B cell (primary cell): ENCODE measurements at regions not wholly inside any gene's neighbourhood (a gene's known extent, or its start where the extent isn't known, plus 50 kb on each side); places are given as distances from the start of the nearest gene placed in this dataset.

ENCODE experiments used
- ATAC-seq: fragments of 200-7000 bp; cut with Tn5 transposase; one replicate; pipeline ENCODE4 v1.10.0; 2021; ENCODE audit warnings: low read depth, mild to moderate bottlenecking, moderate number of reproducible peaks, moderate library complexity
- CTCF ChIA-PET: fragments of 350-600 bp; sonication (Branson Sonifier 250); formaldehyde crosslinking; loops from one replicate; lab custom pipeline; 2021; ENCODE audit warnings: antibody characterized with exemption, inconsistent platforms; lab: Charles Lee
- POLR2A ChIA-PET: fragments of 350-600 bp; sonication (Branson Sonifier 250); formaldehyde crosslinking; loops from one replicate; lab custom pipeline; 2021; ENCODE audit warnings: antibody characterized with exemption; lab: Charles Lee
- DNase-seq: peaks from one replicate; pipeline ENCODE4 v3.0.0; 2013
- H2AFZ ChIP-seq: 2 replicates; pipeline ENCODE4 v1.6.1; 2012; ENCODE audit warnings: mild to moderate bottlenecking, low read depth, low read length; ENCODE audit not compliant: insufficient read depth, poor library complexity, severe bottlenecking
- H3K27ac ChIP-seq, 2 donors: 1 replicate in 1 of 2; 2 replicates in 1 of 2; pipeline ENCODE4 v1.5.1; 2012 to 2013; ENCODE audit warnings: low read length in 2 of 2, mild to moderate bottlenecking in 2 of 2, moderate library complexity in 1 of 2
- H3K27me3 ChIP-seq, 4 experiments: fragments of 200-600 bp in 1 of 4; sonication (generic) in 1 of 4; replicated peaks in 1 of 4; 1 replicate in 2 of 4; 2 replicates in 2 of 4; pipeline versions ENCODE4 v1.6.1 to v1.7.0; 2013 to 2016; ENCODE audit warnings: low read length in 3 of 4, mild to moderate bottlenecking in 2 of 4, mixed read lengths in 1 of 4, moderate library complexity in 1 of 4; ENCODE audit not compliant: insufficient read depth in 4 of 4, control insufficient read depth in 3 of 4; ENCODE audit errors: control extremely low read depth in 1 of 4
- H3K36me3 ChIP-seq, 2 experiments: replicated peaks in 1 of 2; 1 replicate in 1 of 2; 2 replicates in 1 of 2; pipeline versions ENCODE4 v1.6.1 to v1.7.1; 2013; ENCODE audit warnings: low read length in 1 of 2; ENCODE audit not compliant: insufficient read depth in 2 of 2, control insufficient read depth in 1 of 2; ENCODE audit errors: control extremely low read depth in 1 of 2, extremely low read depth in 1 of 2
- H3K4me1 ChIP-seq, 2 donors: fragments of 200-600 bp in 1 of 2; sonication (generic) in 1 of 2; 1 replicate in 1 of 2; 2 replicates in 1 of 2; pipeline versions ENCODE4 v1.5.1 to v1.6.1; 2013 to 2017; ENCODE audit warnings: low read length in 2 of 2; ENCODE audit not compliant: control insufficient read depth in 2 of 2, insufficient read depth in 2 of 2
- H3K4me2 ChIP-seq: replicated peaks from 2 replicates; pipeline ENCODE3; 2012; ENCODE audit warnings: mild to moderate bottlenecking, low read depth, low read length; ENCODE audit not compliant: poor library complexity, severe bottlenecking
- H3K4me3 ChIP-seq, 5 experiments: fragments of 200-600 bp in 1 of 5; sonication (generic) in 1 of 5; 1 replicate in 3 of 5; 2 replicates in 2 of 5; pipeline versions ENCODE4 v1.5.1 to v1.7.0; 2011 to 2016; ENCODE audit warnings: low read length in 4 of 5, mild to moderate bottlenecking in 4 of 5, low read depth in 2 of 5, control low read depth in 1 of 5, moderate library complexity in 1 of 5; ENCODE audit not compliant: insufficient read depth in 1 of 5; ENCODE audit errors: control extremely low read depth in 1 of 5, extremely low read depth in 1 of 5
- H3K79me2 ChIP-seq: fragments of 200-600 bp; sonication (generic); one replicate; pipeline ENCODE4 v1.6.0; 2016; ENCODE audit warnings: low read length; ENCODE audit not compliant: control insufficient read depth, insufficient read depth
- H3K9ac ChIP-seq: fragments of 200-600 bp; sonication (generic); 2 replicates; pipeline ENCODE4 v1.6.1; 2017; ENCODE audit warnings: mild to moderate bottlenecking, low read length, moderate library complexity
- H3K9me3 ChIP-seq, 3 donors: one replicate each; pipeline versions ENCODE4 v1.6.1 to v1.7.1; 2013; ENCODE audit warnings: low read length in 2 of 3; ENCODE audit not compliant: control insufficient read depth in 2 of 3, insufficient read depth in 1 of 3; ENCODE audit errors: control extremely low read depth in 1 of 3
- H4K20me1 ChIP-seq: 2 replicates; pipeline ENCODE4 v1.6.0; 2012; ENCODE audit warnings: mild to moderate bottlenecking, low read length; ENCODE audit not compliant: insufficient read depth, control insufficient read depth, poor library complexity, severe bottlenecking
- H3K27ac Mint-ChIP-seq: one replicate; pipeline ENCODE4 v1.8.0; 2021; ENCODE audit warnings: mixed read lengths
- H3K27me3 Mint-ChIP-seq: one replicate; pipeline ENCODE4 v1.8.0; 2021; ENCODE audit warnings: mixed read lengths
- H3K4me1 Mint-ChIP-seq: one replicate; pipeline ENCODE4 v1.8.0; 2021; ENCODE audit warnings: mixed read lengths
- H3K4me3 Mint-ChIP-seq: one replicate; pipeline ENCODE4 v1.8.0; 2021; ENCODE audit warnings: mixed read lengths
- H3K9me3 Mint-ChIP-seq: one replicate; pipeline ENCODE4 v1.8.0; 2022; ENCODE audit warnings: mixed read lengths; ENCODE audit not compliant: insufficient read depth
- CTCF ChIP-seq: fragments of 200-600 bp; IDR thresholded peaks from one replicate; pipeline ENCODE4 v1.8.0; 2022; ENCODE audit warnings: antibody characterized with exemption, mild to moderate bottlenecking
- EZH2 ChIP-seq: IDR thresholded peaks from 2 replicates; pipeline ENCODE4 v1.6.1; 2012; ENCODE audit warnings: borderline replicate concordance, low read depth, mild to moderate bottlenecking, moderate library complexity, low read length; ENCODE audit not compliant: insufficient read depth, poor library complexity, severe bottlenecking
- WGBS: methylation state at CpG from one replicate; pipeline ENCODE4 v1.1.5; 2013; ENCODE audit warnings: missing lambda C conversion rate; ENCODE audit not compliant: insufficient coverage; 5-methylcytosine and 5-hydroxymethylcytosine counted together
- intact Hi-C: fragments of 100-400 bp; cut with micrococcal nuclease; formaldehyde crosslinking; loops from one replicate; pipeline ENCODE4 v1.10.0; 2022

DNA sequence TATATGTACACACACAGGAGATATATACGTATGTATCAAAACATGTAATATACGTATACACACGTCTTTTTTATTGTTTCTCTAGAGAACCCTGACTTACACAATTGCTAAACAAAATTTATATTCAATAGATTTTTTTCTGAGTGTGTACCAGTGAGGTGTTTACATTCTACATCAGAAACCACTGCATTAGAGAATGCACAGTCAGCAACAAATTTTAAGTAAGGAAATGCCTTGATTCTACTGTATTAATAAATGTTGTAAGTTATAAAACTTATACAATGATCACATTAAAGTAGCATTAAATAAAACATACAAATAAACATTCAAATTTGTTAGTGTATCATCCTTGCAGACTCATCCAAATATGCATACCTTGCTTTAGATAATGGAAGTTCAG lies 376.4 kb upstream of the FAM98A start:
- intact Hi-C loops = no loop called here
- Mint-ChIP-seq H3K9me3 (no peaks in the 10 kb centered on the region), H3K4me1 (no peaks in the 10 kb centered on the region), H3K27me3 (no peaks in the 10 kb centered on the region), H3K27ac (no peak overlapping the region), H3K4me3 (no peak overlapping the region)
- Histone ChIP-seq H3K4me2 (no peak overlapping the region), H3K4me3 (no peak overlapping the region), H3K9me3 (no peaks in the 10 kb centered on the region), H3K4me1 (no peaks in the 10 kb centered on the region), H2AFZ (no peak overlapping the region), H3K27me3 (no peaks in the 10 kb centered on the region), H3K79me2 (no peaks in the 10 kb centered on the region), H3K27ac (no peak overlapping the region), H4K20me1 (no peaks in the 10 kb centered on the region), H3K9ac (no peak overlapping the region), H3K36me3 (no peaks in the 10 kb centered on the region)
- DNase-seq = no peak
- ChIA-PET POLR2A (no interaction called here), CTCF (no interaction called here)
- no CpG with 5 or more reads among the region's 3 CpGs for WGBS
- ATAC-seq = no peak
- no peak for TF ChIP-seq CTCF
- TF ChIP-seq EZH2 = no peak

- DNase-seq = no peak
- POLR2A ChIA-PET = no interaction called here
- H3K4me1 Mint-ChIP-seq = no peaks in the 10 kb centered on the region
- no peaks in the 10 kb centered on the region for H3K4me1 ChIP-seq
- no peaks in the 10 kb centered on the region for H4K20me1 ChIP-seq
- no peaks in the 10 kb centered on the region for H3K79me2 ChIP-seq
- WGBS = no CpG with 5 or more reads among the region's 4 CpGs
- intact Hi-C loops = no loop called here
- no peak overlapping the region for H2AFZ ChIP-seq
- H3K9me3 ChIP-seq = no peaks in the 10 kb centered on the region
- no peak overlapping the region for H3K4me3 Mint-ChIP-seq
- H3K27me3 ChIP-seq = no peaks in the 10 kb centered on the region
- no peak for ATAC-seq
- no peaks in the 10 kb centered on the region for H3K9me3 Mint-ChIP-seq
- H3K9ac ChIP-seq = no peak overlapping the region
- no peak overlapping the region for H3K4me2 ChIP-seq
- H3K27ac ChIP-seq = no peak overlapping the region
- TF ChIP-seq EZH2 (no peak), CTCF (no peak)
- no peak overlapping the region for H3K4me3 ChIP-seq
- H3K27ac Mint-ChIP-seq = no peak overlapping the region
- CTCF ChIA-PET = no interaction called here
- no peaks in the 10 kb centered on the region for H3K27me3 Mint-ChIP-seq
- H3K36me3 ChIP-seq = no peaks in the 10 kb centered on the region
These were observed 368.0 kb upstream of the FAM98A start for GRCh38 chr2:33967103-33967502.
